Ishikawa (cell line): ENCODE measurements at regions not wholly inside any gene's neighbourhood (a gene's known extent, or its start where the extent isn't known, plus 50 kb on each side); places are given as distances from the start of the nearest gene placed in this dataset.

Experiments
- EGR1 ChIP-seq: IDR thresholded peaks from 2 replicates; pipeline ENCODE4 v1.6.1; 2012
- EP300 ChIP-seq: IDR thresholded peaks from 2 replicates; pipeline ENCODE4 v1.6.1; 2012; ENCODE audit warnings: borderline replicate concordance
- FOXM1 ChIP-seq: IDR thresholded peaks from 2 replicates; pipeline ENCODE4 v1.6.1; 2012; ENCODE audit warnings: low read depth, borderline replicate concordance
- RAD21 ChIP-seq: IDR thresholded peaks from 2 replicates; pipeline ENCODE4 v1.6.1; 2012; ENCODE audit warnings: low read depth
- REST ChIP-seq: IDR thresholded peaks from 2 replicates; pipeline ENCODE4 v1.6.1; 2012; ENCODE audit warnings: low read depth, mild to moderate bottlenecking
- TAF1 ChIP-seq: IDR thresholded peaks from 2 replicates; pipeline ENCODE4 v1.6.1; 2012; ENCODE audit warnings: low read depth, mild to moderate bottlenecking

GRCh38 chr3:26449996-26450395 lies 172.6 kb upstream of the LRRC3B start:
- no peak for TF ChIP-seq RAD21
- no peak for TF ChIP-seq REST
- no peak for TF ChIP-seq EGR1
- TF ChIP-seq TAF1: no peak
- no peak for TF ChIP-seq FOXM1
- TF ChIP-seq EP300: no peak
